Kidney epithelial cell (primary cell): ENCODE measurements at regions not wholly inside any gene's neighbourhood (a gene's known extent, or its start where the extent isn't known, plus 50 kb on each side); places are given as distances from the start of the nearest gene placed in this dataset.

Experiments
- DNase-seq: peaks from one replicate; pipeline ENCODE4 v3.0.0-alpha.2; 2010; ENCODE audit warnings: low read depth
- H3K27me3 ChIP-seq: 2 replicates; pipeline ENCODE4 v1.6.0; 2011; ENCODE audit warnings: low read length; ENCODE audit not compliant: control insufficient read depth, insufficient read depth
- H3K36me3 ChIP-seq: 2 replicates; pipeline ENCODE4 v1.5.1; 2011; ENCODE audit warnings: low read length; ENCODE audit not compliant: control insufficient read depth, insufficient read depth
- H3K4me3 ChIP-seq: 2 replicates; pipeline ENCODE4 v1.5.1; 2011; ENCODE audit warnings: low read depth, mild to moderate bottlenecking, control low read depth, low read length
- CTCF ChIP-seq: IDR thresholded peaks from 2 replicates; pipeline ENCODE4 v1.5.1; 2011; ENCODE audit warnings: mild to moderate bottlenecking, moderate library complexity, low read length, control low read depth, inconsistent platforms; ENCODE audit not compliant: insufficient read depth, poor library complexity, severe bottlenecking

- no peak for TF ChIP-seq CTCF
- no peaks in the 10 kb centered on the region for H3K36me3 ChIP-seq
- no peaks in the 10 kb centered on the region for H3K27me3 ChIP-seq
- H3K4me3 ChIP-seq: no peak overlapping the region
- no peak for DNase-seq
These were observed 199.3 kb downstream of the SEC61B start for GRCh38 chr9:99421369-99421768.

GRCh38 chr9:99425124-99425523, 203.0 kb downstream of the SEC61B start:
- DNase-seq: no peak
- no peak for TF ChIP-seq CTCF
- no peak overlapping the region for H3K4me3 ChIP-seq

GRCh38 chr9:99425923-99426842, 204.1 kb downstream of the SEC61B start:
- no peaks in the 10 kb centered on the region for H3K27me3 ChIP-seq
- no peak overlapping the region for H3K4me3 ChIP-seq
- DNase-seq: no peak
- H3K36me3 ChIP-seq: no peaks in the 10 kb centered on the region
- no peak for TF ChIP-seq CTCF

More at GRCh38 chr9:99425124-99425523, 203.0 kb downstream of the SEC61B start:
- H3K36me3 ChIP-seq: no peaks in the 10 kb centered on the region
- H3K27me3 ChIP-seq: no peaks in the 10 kb centered on the region

- Histone ChIP-seq H3K27me3 (no peaks in the 10 kb centered on the region), H3K36me3 (no peaks in the 10 kb centered on the region), H3K4me3 (no peak overlapping the region)
- DNase-seq: no peak
- no peak for TF ChIP-seq CTCF
These were observed 205.2 kb downstream of the SEC61B start for GRCh38 chr9:99427260-99427659.

- DNase-seq: no peak
- H3K4me3 ChIP-seq: no peak overlapping the region
- no peak for TF ChIP-seq CTCF
These were observed 208.2 kb downstream of the SEC61B start for GRCh38 chr9:99430301-99430700.

GRCh38 chr9:99431103-99431502, 209.0 kb downstream of the SEC61B start:
- TF ChIP-seq CTCF: no peak
- DNase-seq: no peak

More at GRCh38 chr9:99430301-99430700, 208.2 kb downstream of the SEC61B start:
- Histone ChIP-seq H3K36me3 (no peaks in the 10 kb centered on the region), H3K27me3 (no peaks in the 10 kb centered on the region)

More at GRCh38 chr9:99431103-99431502, 209.0 kb downstream of the SEC61B start:
- Histone ChIP-seq H3K36me3 (no peaks in the 10 kb centered on the region), H3K4me3 (no peak overlapping the region), H3K27me3 (no peaks in the 10 kb centered on the region)
